Hematopoietic multipotent progenitor cell treated with erythropoietin and hydrocortisone succinate and interleukin-3 and kit ligand, for 17 days (in vitro differentiated cells): ENCODE measurements at regions not wholly inside any gene's neighbourhood (a gene's known extent, or its start where the extent isn't known, plus 50 kb on each side); places are given as distances from the start of the nearest gene placed in this dataset.

Experiments used
- DNase-seq: peaks from one replicate; pipeline ENCODE4 v3.0.0-alpha.2; 2015; ENCODE audit warnings: low spot score

- no peak for DNase-seq
Observed at GRCh38 chr20:39222101-39222500, 260.0 kb downstream of the DHX35 start.

GRCh38 chr20:39216195-39216594, 254.1 kb downstream of the DHX35 start:
- DNase-seq: no peak

- DNase-seq: no peak
Observed at GRCh38 chr20:39214828-39215227, 252.7 kb downstream of the DHX35 start.

GRCh38 chr20:39213476-39214145, 251.5 kb downstream of the DHX35 start:
- no peak for DNase-seq

- no peak for DNase-seq
Observed at GRCh38 chr20:39211060-39211748, 249.1 kb downstream of the DHX35 start.

- DNase-seq: no peak
Observed at GRCh38 chr20:39210341-39211036, 248.3 kb downstream of the DHX35 start.

GRCh38 chr20:39206899-39207564, 244.9 kb downstream of the DHX35 start:
- DNase-seq: no peak

GRCh38 chr20:39195582-39196021, 233.5 kb downstream of the DHX35 start:
- DNase-seq: no peak

- DNase-seq: no peak
Observed at GRCh38 chr20:39190666-39191570, 228.8 kb downstream of the DHX35 start.

- no peak for DNase-seq
Observed at GRCh38 chr20:39188266-39188765, 226.2 kb downstream of the DHX35 start.

- no peak for DNase-seq
Observed at GRCh38 chr20:39181490-39181889, 219.3 kb downstream of the DHX35 start.

- DNase-seq: no peak
Observed at GRCh38 chr20:39176457-39176856, 214.3 kb downstream of the DHX35 start.

- no peak for DNase-seq
Observed at GRCh38 chr20:39170896-39171463, 208.8 kb downstream of the DHX35 start.

- DNase-seq: no peak
Observed at GRCh38 chr20:39165099-39165498, 203.0 kb downstream of the DHX35 start.

GRCh38 chr20:39164642-39165041, 202.5 kb downstream of the DHX35 start:
- DNase-seq: no peak

GRCh38 chr20:39163993-39164392, 201.8 kb downstream of the DHX35 start:
- no peak for DNase-seq

GRCh38 chr20:39161900-39162299, 199.8 kb downstream of the DHX35 start:
- no peak for DNase-seq

- DNase-seq: no peak
Observed at GRCh38 chr20:39155971-39156370, 193.8 kb downstream of the DHX35 start.

GRCh38 chr20:39152742-39153141, 190.6 kb downstream of the DHX35 start:
- DNase-seq: no peak

GRCh38 chr20:39152126-39152525, 190.0 kb downstream of the DHX35 start:
- no peak for DNase-seq

- no peak for DNase-seq
Observed at GRCh38 chr20:39150501-39150900, 188.4 kb downstream of the DHX35 start.
